A549 (cell line): ENCODE measurements at regions not wholly inside any gene's neighbourhood (a gene's known extent, or its start where the extent isn't known, plus 50 kb on each side); places are given as distances from the start of the nearest gene placed in this dataset.

Source experiments
- BHLHE40 ChIP-seq: IDR thresholded peaks from 2 replicates; pipeline ENCODE4 v1.6.1; 2012; ENCODE audit warnings: low read depth, low read length, inconsistent platforms
- CEBPB ChIP-seq, 2 experiments: fragments of >200 bp in 1 of 2; sonication (Bioruptor Twin) in 1 of 2; formaldehyde crosslinking in 1 of 2; IDR thresholded peaks; 2 replicates each; pipeline ENCODE4 v1.6.1; 2012 to 2016
- CHD4 ChIP-seq: fragments of 200-600 bp; sonication (generic); IDR thresholded peaks from 2 replicates; pipeline ENCODE4 v1.6.1; 2016; ENCODE audit warnings: antibody characterized with exemption, mild to moderate bottlenecking, borderline replicate concordance
- EHF ChIP-seq: fragments of 250-450 bp; sonication (Bioruptor Pico); IDR thresholded peaks from 2 replicates; pipeline ENCODE4 v1.5.0; 2020; ENCODE audit warnings: mild to moderate bottlenecking
- EP300 ChIP-seq, 2 experiments: fragments of >200 bp; sonication (Bioruptor Twin); formaldehyde crosslinking; IDR thresholded peaks; 2 replicates in 1 of 2; 3 replicates in 1 of 2; pipeline ENCODE4 v1.6.1; 2016 to 2017
- HEYL ChIP-seq: fragments of 250-450 bp; sonication (Bioruptor Pico); IDR thresholded peaks from 2 replicates; pipeline ENCODE4 v1.8.0; 2021; ENCODE audit warnings: mild to moderate bottlenecking, moderate library complexity
- MAFK ChIP-seq: fragments of 450-650 bp; IDR thresholded peaks from 2 replicates; pipeline ENCODE4 v1.6.1; 2014; ENCODE audit not compliant: partially characterized antibody
- MAZ ChIP-seq: fragments of 150-350 bp; IDR thresholded peaks from 2 replicates; pipeline ENCODE4 v1.6.1; 2014; ENCODE audit warnings: antibody characterized with exemption, low read depth, low read length, borderline replicate concordance
- MYC ChIP-seq: IDR thresholded peaks from 2 replicates; pipeline ENCODE4 v1.6.1; 2012; ENCODE audit warnings: mild to moderate bottlenecking, inconsistent platforms, low read length, improper control_type of control experiment, borderline replicate concordance
- POLR2A ChIP-seq: IDR thresholded peaks from 2 replicates; pipeline ENCODE4 v1.6.1; 2012; ENCODE audit warnings: mild to moderate bottlenecking, low read length
- TP53 ChIP-seq: fragments of 250-450 bp; sonication (Bioruptor Pico); IDR thresholded peaks from 2 replicates; pipeline ENCODE4 v1.5.0; 2021; ENCODE audit warnings: mild to moderate bottlenecking, moderate library complexity
- TF ChIP-seq, protein P1 (sequence below): fragments of >200 bp; sonication (Bioruptor Twin); formaldehyde crosslinking; IDR thresholded peaks from 3 replicates; pipeline ENCODE4 v1.5.1; 2016
- TF ChIP-seq, protein P2 (sequence below): IDR thresholded peaks from 2 replicates; pipeline ENCODE4 v1.6.1; 2012

DNA sequence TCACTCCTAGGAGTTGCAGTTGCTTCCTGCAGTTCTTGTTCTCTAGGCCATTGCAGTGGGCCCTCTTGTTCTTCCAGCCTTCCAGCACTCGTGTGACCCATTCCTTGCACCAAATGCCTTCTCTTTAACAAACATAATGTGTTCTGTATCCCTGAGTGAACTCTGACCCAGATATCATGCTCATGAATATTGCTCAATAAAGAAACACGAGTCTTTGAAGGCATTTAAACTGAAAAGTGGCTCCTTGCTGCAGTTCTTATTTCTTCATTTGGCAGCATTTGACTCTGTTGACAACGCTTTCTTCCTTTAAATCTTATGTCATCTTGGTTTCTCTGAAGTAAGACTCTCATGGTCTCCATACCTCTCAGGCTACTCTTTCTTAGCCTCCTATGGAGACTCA, 100.7 kb upstream of the PDE4B start:
- TF ChIP-seq MAFK = no peak
- TF ChIP-seq, protein P1, sequence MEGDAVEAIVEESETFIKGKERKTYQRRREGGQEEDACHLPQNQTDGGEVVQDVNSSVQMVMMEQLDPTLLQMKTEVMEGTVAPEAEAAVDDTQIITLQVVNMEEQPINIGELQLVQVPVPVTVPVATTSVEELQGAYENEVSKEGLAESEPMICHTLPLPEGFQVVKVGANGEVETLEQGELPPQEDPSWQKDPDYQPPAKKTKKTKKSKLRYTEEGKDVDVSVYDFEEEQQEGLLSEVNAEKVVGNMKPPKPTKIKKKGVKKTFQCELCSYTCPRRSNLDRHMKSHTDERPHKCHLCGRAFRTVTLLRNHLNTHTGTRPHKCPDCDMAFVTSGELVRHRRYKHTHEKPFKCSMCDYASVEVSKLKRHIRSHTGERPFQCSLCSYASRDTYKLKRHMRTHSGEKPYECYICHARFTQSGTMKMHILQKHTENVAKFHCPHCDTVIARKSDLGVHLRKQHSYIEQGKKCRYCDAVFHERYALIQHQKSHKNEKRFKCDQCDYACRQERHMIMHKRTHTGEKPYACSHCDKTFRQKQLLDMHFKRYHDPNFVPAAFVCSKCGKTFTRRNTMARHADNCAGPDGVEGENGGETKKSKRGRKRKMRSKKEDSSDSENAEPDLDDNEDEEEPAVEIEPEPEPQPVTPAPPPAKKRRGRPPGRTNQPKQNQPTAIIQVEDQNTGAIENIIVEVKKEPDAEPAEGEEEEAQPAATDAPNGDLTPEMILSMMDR = no peak
- no peak for TF ChIP-seq EHF (CRISPR knock-in tag)
- no peak for TF ChIP-seq MAZ
- TF ChIP-seq, protein P2, sequence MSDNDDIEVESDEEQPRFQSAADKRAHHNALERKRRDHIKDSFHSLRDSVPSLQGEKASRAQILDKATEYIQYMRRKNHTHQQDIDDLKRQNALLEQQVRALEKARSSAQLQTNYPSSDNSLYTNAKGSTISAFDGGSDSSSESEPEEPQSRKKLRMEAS = no peak
- TF ChIP-seq BHLHE40 = no peak
- no peak for TF ChIP-seq CEBPB (IDR thresholded peaks at IDR 0.05)
- no peak for TF ChIP-seq CHD4
- TF ChIP-seq EP300 (IDR thresholded peaks at IDR 0.05) = no peak
- TF ChIP-seq HEYL = no peak
- no peak for TF ChIP-seq POLR2A
- no peak for TF ChIP-seq MYC
- no peak for TF ChIP-seq TP53
